C4-2B (cell line): ENCODE measurements at regions not wholly inside any gene's neighbourhood (a gene's known extent, or its start where the extent isn't known, plus 50 kb on each side); places are given as distances from the start of the nearest gene placed in this dataset.
"Not testable (repeated sequence)": the region's sequence is repeated elsewhere in the genome, so short reads cannot be mapped to it uniquely, and the experiment has no call there.

Experiments used
- H3K27ac ChIP-seq: fragments of 450-650 bp; 2 replicates; pipeline ENCODE4 v1.5.1; 2017
- CTCF ChIP-seq: fragments of 450-650 bp; conservative IDR thresholded peaks from 2 replicates; pipeline ENCODE4 v1.5.1; 2017; ENCODE audit warnings: mild to moderate bottlenecking
- ZFX ChIP-seq: fragments of 450-650 bp; IDR thresholded peaks from 2 replicates; pipeline ENCODE4 v1.6.1; 2017

DNA sequence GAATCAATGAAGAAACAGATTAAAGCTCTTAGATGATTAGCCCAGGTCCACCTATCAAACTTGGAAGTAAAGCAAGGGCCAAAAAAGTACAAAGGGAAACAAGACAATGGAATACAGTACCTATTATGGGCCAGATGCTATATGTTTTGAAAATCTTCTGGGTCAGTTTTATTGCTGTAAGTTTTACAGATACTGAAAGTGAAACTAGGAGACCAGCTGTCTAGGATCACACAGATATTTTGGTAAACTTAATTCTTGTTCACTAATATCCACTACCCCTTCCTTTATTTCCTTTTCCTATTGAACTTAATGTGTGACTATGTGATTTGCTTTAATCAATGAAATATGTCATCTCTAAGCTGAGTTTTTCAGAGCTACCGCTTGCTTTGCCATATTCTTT is 505.4 kb upstream of the PITX2 start:
- no peak overlapping the region for H3K27ac ChIP-seq
- TF ChIP-seq CTCF (no peak), ZFX (no peak)

DNA sequence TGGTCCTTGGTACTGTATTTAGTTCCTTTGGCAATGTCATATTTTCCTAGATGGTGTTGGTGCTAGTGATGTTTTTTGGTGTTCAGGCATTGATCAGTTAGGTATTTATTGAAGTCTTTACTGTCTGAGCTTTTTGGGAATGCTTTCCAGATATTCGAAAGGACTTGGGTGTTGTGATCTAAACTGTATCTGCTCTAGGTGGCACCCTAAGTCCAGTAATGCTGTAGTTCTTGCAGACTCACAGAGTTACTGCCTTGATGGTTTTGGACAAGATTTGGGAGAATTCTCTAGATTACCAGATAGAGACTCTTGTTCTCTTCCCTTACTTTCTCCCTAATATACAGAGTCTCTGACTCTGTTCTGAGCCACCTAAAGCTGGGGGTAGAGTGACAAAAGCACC is 513.6 kb upstream of the PITX2 start:
- TF ChIP-seq CTCF (no peak), ZFX (no peak)
- H3K27ac ChIP-seq, result no peak overlapping the region

- no peak for TF ChIP-seq CTCF
- no peak for TF ChIP-seq ZFX
- H3K27ac ChIP-seq, result no peak overlapping the region
Measured at GRCh38 chr4:111136967-111137366, 514.1 kb upstream of the PITX2 start.

DNA sequence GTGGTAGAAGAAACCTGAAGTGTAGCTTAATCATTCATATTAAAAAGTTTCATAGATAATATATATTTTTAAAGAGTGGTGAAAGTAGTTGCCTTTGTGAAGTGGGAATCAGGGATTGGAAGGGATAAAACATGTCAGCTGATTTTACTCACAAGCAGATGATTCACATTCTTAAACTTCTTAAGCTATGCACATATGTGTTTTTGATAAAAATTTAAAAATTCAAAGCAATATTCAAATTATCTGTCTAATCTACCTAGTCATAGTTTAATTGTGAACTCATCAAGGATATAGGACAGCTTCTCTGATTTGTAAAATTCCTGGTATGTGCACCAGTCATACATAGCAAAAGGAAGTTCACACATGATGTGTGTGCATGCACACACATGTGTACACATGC is 520.6 kb upstream of the PITX2 start:
- TF ChIP-seq CTCF, result no peak
- no peak overlapping the region for H3K27ac ChIP-seq

DNA sequence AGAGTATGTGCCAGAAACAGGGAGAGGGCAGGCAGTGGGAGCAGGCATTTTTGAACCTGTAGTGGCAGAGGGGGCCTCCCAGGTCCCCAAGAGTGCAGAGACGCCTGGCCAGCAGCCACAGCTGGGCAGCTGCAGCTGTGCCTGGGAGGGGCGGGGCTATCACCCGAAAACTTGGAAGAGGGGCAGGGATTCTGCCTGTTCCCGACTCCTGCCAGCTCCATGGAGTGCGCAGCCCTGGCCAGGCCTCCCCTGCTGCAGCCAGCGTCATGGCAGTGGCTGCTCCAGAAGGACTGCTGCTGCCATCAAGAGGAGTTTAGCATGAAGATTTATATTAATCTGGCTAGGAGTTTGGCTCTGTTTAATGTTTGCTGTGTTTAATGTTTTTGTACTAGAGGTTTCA is 532.1 kb upstream of the PITX2 start:
- TF ChIP-seq ZFX, result no peak
- no peak for TF ChIP-seq CTCF
- no peak overlapping the region for H3K27ac ChIP-seq

DNA sequence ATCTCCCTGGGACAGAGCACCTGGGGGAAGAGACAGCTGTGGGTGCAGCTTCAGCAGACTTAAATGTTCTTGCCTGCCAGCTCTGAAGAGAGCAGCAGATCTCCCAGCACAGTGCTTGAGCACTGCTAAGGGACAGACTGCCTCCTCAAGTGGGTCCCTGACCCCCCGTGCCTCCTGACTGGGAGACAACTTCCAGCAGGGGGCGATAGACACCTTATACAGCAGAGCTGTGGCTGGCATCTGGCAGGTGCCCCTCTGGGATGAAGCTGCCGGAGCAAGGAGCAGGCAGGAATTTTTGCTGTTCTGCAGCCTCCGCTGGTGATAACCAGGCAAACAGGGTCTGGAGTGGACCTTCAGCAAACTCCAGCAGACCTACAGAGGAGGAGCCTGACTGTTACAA is 541.7 kb upstream of the PITX2 start:
- H3K27ac ChIP-seq, result not testable (repeated sequence)
- TF ChIP-seq CTCF, result peak; percentile 59

DNA sequence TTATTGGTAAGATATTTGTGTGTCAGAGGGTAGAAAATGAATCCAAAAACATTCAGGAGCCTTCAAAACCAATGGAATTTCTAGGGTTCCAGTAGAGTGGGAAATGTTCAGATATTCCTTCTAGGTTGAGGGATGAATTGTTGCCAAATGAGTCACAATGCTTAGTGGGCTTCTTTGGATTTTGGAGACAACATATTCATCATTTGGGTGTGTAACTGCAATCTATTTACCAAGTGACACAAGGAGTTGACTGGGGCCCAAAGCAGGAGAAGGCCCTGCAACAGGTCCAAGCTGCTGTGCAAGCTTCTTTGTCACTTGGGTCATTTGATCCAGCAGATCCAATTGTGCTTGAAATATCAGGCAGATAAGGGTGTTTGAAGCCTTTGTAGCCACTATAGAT is 551.5 kb upstream of the PITX2 start:
- no peak for TF ChIP-seq ZFX
- TF ChIP-seq CTCF, result no peak
- no peak overlapping the region for H3K27ac ChIP-seq
